Left lung (tissue), 4 donors: ENCODE measurements at regions not wholly inside any gene's neighbourhood (a gene's known extent, or its start where the extent isn't known, plus 50 kb on each side); places are given as distances from the start of the nearest gene placed in this dataset.

Experiments used
- ATAC-seq: fragments of 200-7000 bp; cut with Tn5 transposase; one replicate; pipeline ENCODE4 v1.9.1; 2020; ENCODE audit warnings: moderate library complexity
- DNase-seq, 4 donors: peaks; one replicate each; pipeline ENCODE4 v3.0.0-alpha.2; 2013 to 2020
- H3K27ac ChIP-seq, 2 donors: fragments of 200-600 bp; sonication (generic) in 1 of 2; one replicate each; pipeline versions ENCODE4 v1.5.0 to v1.8.0; 2020 to 2021
- H3K27me3 ChIP-seq, 2 donors: fragments of 200-600 bp; sonication (generic) in 1 of 2; one replicate each; pipeline versions ENCODE4 v1.5.0 to v1.8.0; 2020 to 2021
- H3K36me3 ChIP-seq, 2 donors: fragments of 200-600 bp; sonication (generic) in 1 of 2; one replicate each; pipeline versions ENCODE4 v1.5.0 to v1.8.0; 2020 to 2021
- H3K4me1 ChIP-seq, 2 donors: fragments of 200-600 bp; one replicate each; pipeline ENCODE4 v1.8.0; 2021
- H3K4me3 ChIP-seq, 2 donors: fragments of 200-600 bp; sonication (generic) in 1 of 2; one replicate each; pipeline versions ENCODE4 v1.5.0 to v1.8.0; 2020 to 2021; ENCODE audit warnings: mild to moderate bottlenecking in 1 of 2
- H3K9me3 ChIP-seq, 2 donors: fragments of 200-600 bp; sonication (generic) in 1 of 2; one replicate each; pipeline versions ENCODE4 v1.5.0 to v1.8.0; 2020 to 2021
- CTCF ChIP-seq, 2 donors: fragments of 200-600 bp; sonication (generic) in 1 of 2; IDR thresholded peaks; one replicate each; pipeline versions ENCODE4 v1.5.0 to v1.8.0; 2021; ENCODE audit warnings: antibody characterized with exemption in 2 of 2
- intact Hi-C, 2 donors: fragments of 100-400 bp; cut with DNase I; formaldehyde crosslinking; loops; one replicate each; pipeline versions ENCODE4 v1.11.2 to v1.14.2; 2022
- donor health status: DM: no; HTN: yes; CAD: no.
- donor health status: DM: no; HTN: no; CAD: no.

GRCh38 chrX:10288373-10288975, 131.7 kb downstream of the CLCN4 start:
- intact Hi-C loops: no loop called here
- H3K27ac ChIP-seq: no peak overlapping the region
- no peaks in the 10 kb centered on the region for H3K9me3 ChIP-seq
- no peaks in the 10 kb centered on the region for H3K27me3 ChIP-seq
- TF ChIP-seq CTCF (IDR thresholded peaks at IDR 0.05): no peak
- ATAC-seq (no peak), DNase-seq (no peak)
- no peaks in the 10 kb centered on the region for H3K36me3 ChIP-seq
- H3K4me3 ChIP-seq: no peak overlapping the region
- no peaks in the 10 kb centered on the region for H3K4me1 ChIP-seq

GRCh38 chrX:10296576-10296975, 139.8 kb downstream of the CLCN4 start:
- DNase-seq (peak in 2 of 4 donors; percentile 32 to 38), ATAC-seq (peak; percentile 41)
- no peaks in the 10 kb centered on the region for H3K9me3 ChIP-seq
- H3K27ac ChIP-seq: peak overlapping the region in 1 of 2 donors; percentile 17
- H3K4me1 ChIP-seq: no peaks in the 10 kb centered on the region
- no peaks in the 10 kb centered on the region for H3K27me3 ChIP-seq
- no peaks in the 10 kb centered on the region for H3K36me3 ChIP-seq
- no peak overlapping the region for H3K4me3 ChIP-seq
- TF ChIP-seq CTCF (IDR thresholded peaks at IDR 0.05): no peak
- intact Hi-C loops: no loop called here

GRCh38 chrX:10310511-10310910, 153.7 kb downstream of the CLCN4 start:
- ATAC-seq: no peak

GRCh38 chrX:10314530-10315104, 157.8 kb downstream of the CLCN4 start:
- no peaks in the 10 kb centered on the region for H3K36me3 ChIP-seq
- no peak for ATAC-seq

More at GRCh38 chrX:10310511-10310910, 153.7 kb downstream of the CLCN4 start:
- no peak for TF ChIP-seq CTCF (IDR thresholded peaks at IDR 0.05)
- Histone ChIP-seq H3K27me3 (no peaks in the 10 kb centered on the region), H3K4me3 (no peak overlapping the region), H3K4me1 (no peaks in the 10 kb centered on the region), H3K9me3 (no peaks in the 10 kb centered on the region), H3K27ac (no peak overlapping the region), H3K36me3 (no peaks in the 10 kb centered on the region)
- DNase-seq: no peak
- intact Hi-C loops: no loop called here

GRCh38 chrX:10325611-10326010, 168.8 kb downstream of the CLCN4 start:
- Histone ChIP-seq H3K9me3 (no peaks in the 10 kb centered on the region), H3K4me3 (no peak overlapping the region), H3K27ac (no peak overlapping the region), H3K4me1 (no peaks in the 10 kb centered on the region), H3K27me3 (no peaks in the 10 kb centered on the region), H3K36me3 (no peaks in the 10 kb centered on the region)
- ATAC-seq (no peak), DNase-seq (no peak)
- TF ChIP-seq CTCF (IDR thresholded peaks at IDR 0.05): no peak
- intact Hi-C loops: no loop called here

More at GRCh38 chrX:10314530-10315104, 157.8 kb downstream of the CLCN4 start:
- Histone ChIP-seq H3K4me3 (no peak overlapping the region), H3K9me3 (no peaks in the 10 kb centered on the region), H3K27ac (no peak overlapping the region), H3K27me3 (no peaks in the 10 kb centered on the region), H3K4me1 (no peaks in the 10 kb centered on the region)
- intact Hi-C loops: no loop called here
- no peak for DNase-seq
- TF ChIP-seq CTCF (IDR thresholded peaks at IDR 0.05): no peak
